Stimulated activated naive CD8-positive, alpha-beta T cell treated with anti-CD3 and anti-CD28 coated beads, Interleukin-15, amount 100 ng/mL, for 72 hours (primary cell): ENCODE measurements at regions not wholly inside any gene's neighbourhood (a gene's known extent, or its start where the extent isn't known, plus 50 kb on each side); places are given as distances from the start of the nearest gene placed in this dataset.

Source experiments
- ATAC-seq: fragments of 150-1000 bp; cut with Tn5 transposase; 2 replicates; pipeline ENCODE4 v1.10.0; 2021; ENCODE audit warnings: mild to moderate bottlenecking, moderate library complexity
- DNase-seq, 2 donors: peaks; one replicate each; pipeline ENCODE4 v3.0.0; 2021 to 2022
- H3K27ac Mint-ChIP-seq, 2 donors: one replicate each; pipeline ENCODE4 v1.8.0; 2022; ENCODE audit warnings: mild to moderate bottlenecking in 2 of 2, mixed read lengths in 2 of 2, moderate library complexity in 2 of 2
- H3K27me3 Mint-ChIP-seq: one replicate; pipeline ENCODE4 v1.8.0; 2022; ENCODE audit warnings: mixed read lengths
- H3K4me1 Mint-ChIP-seq: one replicate; pipeline ENCODE4 v1.8.0; 2022; ENCODE audit warnings: mild to moderate bottlenecking, mixed read lengths
- H3K4me3 Mint-ChIP-seq, 2 donors: one replicate each; pipeline ENCODE4 v1.8.0; 2022; ENCODE audit warnings: mild to moderate bottlenecking in 2 of 2, mixed read lengths in 2 of 2, moderate library complexity in 1 of 2
- H3K9me3 Mint-ChIP-seq, 2 donors: one replicate each; pipeline ENCODE4 v1.8.0; 2022; ENCODE audit warnings: mixed read lengths in 2 of 2

GRCh38 chr5:173468821-173469251 lies 140.6 kb upstream of the STC2 start:
- DNase-seq (no peak), ATAC-seq (no peak)
- H3K27ac Mint-ChIP-seq, result no peak overlapping the region
- no peak overlapping the region for H3K4me3 Mint-ChIP-seq
- H3K4me1 Mint-ChIP-seq, result no peaks in the 10 kb centered on the region
- H3K27me3 Mint-ChIP-seq, result no peaks in the 10 kb centered on the region
- H3K9me3 Mint-ChIP-seq, result peaks cover 10 to 18% of the 10 kb centered on the region in 2 donors

GRCh38 chr5:173466227-173466626 lies 138.0 kb upstream of the STC2 start:
- DNase-seq (no peak), ATAC-seq (no peak)
- no peak overlapping the region for H3K27ac Mint-ChIP-seq
- no peaks in the 10 kb centered on the region for H3K27me3 Mint-ChIP-seq
- peaks cover 10 to 18% of the 10 kb centered on the region in 2 donors for H3K9me3 Mint-ChIP-seq
- H3K4me1 Mint-ChIP-seq, result no peaks in the 10 kb centered on the region
- H3K4me3 Mint-ChIP-seq, result no peak overlapping the region

- no peak overlapping the region for H3K27ac Mint-ChIP-seq
- H3K9me3 Mint-ChIP-seq, result peaks cover 10 to 18% of the 10 kb centered on the region in 2 donors
- ATAC-seq, result no peak
Measured at GRCh38 chr5:173464813-173465212, 136.6 kb upstream of the STC2 start.

GRCh38 chr5:173463207-173463606 lies 135.0 kb upstream of the STC2 start:
- Mint-ChIP-seq H3K27me3 (peaks cover 10% of the 10 kb centered on the region), H3K4me3 (no peak overlapping the region), H3K4me1 (no peaks in the 10 kb centered on the region), H3K9me3 (peaks cover 10 to 18% of the 10 kb centered on the region in 2 donors), H3K27ac (no peak overlapping the region)
- DNase-seq (no peak), ATAC-seq (no peak)

More at GRCh38 chr5:173464813-173465212, 136.6 kb upstream of the STC2 start:
- no peak for DNase-seq
- Mint-ChIP-seq H3K4me1 (no peaks in the 10 kb centered on the region), H3K4me3 (no peak overlapping the region), H3K27me3 (no peaks in the 10 kb centered on the region)

- DNase-seq (no peak), ATAC-seq (no peak)
- H3K27me3 Mint-ChIP-seq, result peaks cover 10% of the 10 kb centered on the region
- H3K4me3 Mint-ChIP-seq, result no peak overlapping the region
- no peak overlapping the region for H3K27ac Mint-ChIP-seq
- H3K4me1 Mint-ChIP-seq, result peaks cover 6% of the 10 kb centered on the region
- H3K9me3 Mint-ChIP-seq, result no peaks in the 10 kb centered on the region
Measured at GRCh38 chr5:173458828-173459609, 130.8 kb upstream of the STC2 start.

- no peaks in the 10 kb centered on the region for H3K9me3 Mint-ChIP-seq
- peaks cover 6% of the 10 kb centered on the region for H3K4me1 Mint-ChIP-seq
- peaks cover 17% of the 10 kb centered on the region for H3K27me3 Mint-ChIP-seq
- no peak overlapping the region for H3K27ac Mint-ChIP-seq
- no peak for DNase-seq
- no peak for ATAC-seq
- no peak overlapping the region for H3K4me3 Mint-ChIP-seq
Measured at GRCh38 chr5:173457482-173457881, 129.3 kb upstream of the STC2 start.

GRCh38 chr5:173456751-173457171 lies 128.5 kb upstream of the STC2 start:
- ATAC-seq, result no peak
- Mint-ChIP-seq H3K4me3 (no peak overlapping the region), H3K4me1 (peaks cover 6% of the 10 kb centered on the region), H3K27me3 (peaks cover 17% of the 10 kb centered on the region), H3K27ac (no peak overlapping the region), H3K9me3 (no peaks in the 10 kb centered on the region)
- DNase-seq, result no peak

- ATAC-seq, result no peak
- DNase-seq, result no peak
- H3K4me1 Mint-ChIP-seq, result peaks cover 6% of the 10 kb centered on the region
- H3K27me3 Mint-ChIP-seq, result peaks cover 17% of the 10 kb centered on the region
- no peak overlapping the region for H3K4me3 Mint-ChIP-seq
- no peaks in the 10 kb centered on the region for H3K9me3 Mint-ChIP-seq
- no peak overlapping the region for H3K27ac Mint-ChIP-seq
Measured at GRCh38 chr5:173456181-173456580, 128.0 kb upstream of the STC2 start.

- ATAC-seq (no peak), DNase-seq (no peak)
- Mint-ChIP-seq H3K4me3 (no peak overlapping the region), H3K4me1 (peaks cover 6% of the 10 kb centered on the region), H3K9me3 (no peaks in the 10 kb centered on the region), H3K27ac (no peak overlapping the region), H3K27me3 (peaks cover 17% of the 10 kb centered on the region)
Measured at GRCh38 chr5:173455599-173455957, 127.4 kb upstream of the STC2 start.

GRCh38 chr5:173454736-173455598 lies 126.8 kb upstream of the STC2 start:
- Mint-ChIP-seq H3K27ac (no peak overlapping the region), H3K4me1 (peaks cover 6% of the 10 kb centered on the region), H3K4me3 (no peak overlapping the region), H3K9me3 (no peaks in the 10 kb centered on the region), H3K27me3 (peaks cover 17% of the 10 kb centered on the region)
- no peak for ATAC-seq
- no peak for DNase-seq

- peaks cover 16% of the 10 kb centered on the region for H3K27me3 Mint-ChIP-seq
- no peak for ATAC-seq
- no peak for DNase-seq
- H3K4me1 Mint-ChIP-seq, result peaks cover 6% of the 10 kb centered on the region
- H3K9me3 Mint-ChIP-seq, result no peaks in the 10 kb centered on the region
- no peak overlapping the region for H3K27ac Mint-ChIP-seq
- no peak overlapping the region for H3K4me3 Mint-ChIP-seq
Measured at GRCh38 chr5:173454361-173454735, 126.1 kb upstream of the STC2 start.

- Mint-ChIP-seq H3K4me1 (peaks cover 6% of the 10 kb centered on the region), H3K27me3 (peaks cover 7% of the 10 kb centered on the region), H3K9me3 (no peaks in the 10 kb centered on the region), H3K4me3 (no peak overlapping the region), H3K27ac (no peak overlapping the region)
- DNase-seq, result no peak
- no peak for ATAC-seq
Measured at GRCh38 chr5:173453167-173453566, 125.0 kb upstream of the STC2 start.

- Mint-ChIP-seq H3K27me3 (peaks cover 7% of the 10 kb centered on the region), H3K9me3 (no peaks in the 10 kb centered on the region), H3K4me3 (no peak overlapping the region), H3K4me1 (peaks cover 6% of the 10 kb centered on the region), H3K27ac (no peak overlapping the region)
- ATAC-seq (no peak), DNase-seq (no peak)
Measured at GRCh38 chr5:173452119-173452905, 124.1 kb upstream of the STC2 start.

- H3K4me3 Mint-ChIP-seq, result no peak overlapping the region
- no peak for ATAC-seq
- H3K9me3 Mint-ChIP-seq, result no peaks in the 10 kb centered on the region
- no peak overlapping the region for H3K27ac Mint-ChIP-seq
- DNase-seq, result no peak
- H3K27me3 Mint-ChIP-seq, result peaks cover 7% of the 10 kb centered on the region
- H3K4me1 Mint-ChIP-seq, result peaks cover 2% of the 10 kb centered on the region
Measured at GRCh38 chr5:173451651-173452050, 123.4 kb upstream of the STC2 start.

GRCh38 chr5:173451031-173451430 lies 122.8 kb upstream of the STC2 start:
- H3K27me3 Mint-ChIP-seq, result peaks cover 7% of the 10 kb centered on the region
- no peak for ATAC-seq
- H3K27ac Mint-ChIP-seq, result no peak overlapping the region
- no peak overlapping the region for H3K4me3 Mint-ChIP-seq
- no peaks in the 10 kb centered on the region for H3K9me3 Mint-ChIP-seq
- peak in 1 of 2 donors; percentile 3 for DNase-seq
- no peaks in the 10 kb centered on the region for H3K4me1 Mint-ChIP-seq
